HEK293 (cell line): ENCODE measurements at regions not wholly inside any gene's neighbourhood (a gene's known extent, or its start where the extent isn't known, plus 50 kb on each side); places are given as distances from the start of the nearest gene placed in this dataset.

Experiments
- CTCF ChIA-PET: fragments of 350-600 bp; formaldehyde crosslinking; extraction: SDS; loops from one replicate; lab custom pipeline; 2021; ENCODE audit warnings: antibody characterized with exemption; lab: Yijun Ruan, JAX
- POLR2A ChIA-PET: fragments of 300-600 bp; formaldehyde crosslinking; extraction: SDS; loops from one replicate; lab custom pipeline; 2020; ENCODE audit warnings: antibody characterized with exemption, inconsistent platforms; lab: Yijun Ruan, JAX
- H3K27ac ChIP-seq: fragments of 200-500 bp; sonication (Bioruptor generic); 2 replicates; pipeline ENCODE4 v1.5.1; 2014; ENCODE audit warnings: low read depth, low read length, control low read depth, inconsistent platforms; ENCODE audit errors: extremely low read depth
- H3K36me3 ChIP-seq, 2 experiments: fragments of 200-500 bp in 1 of 2; sonication (Bioruptor generic) in 1 of 2; 1 replicate in 1 of 2; 2 replicates in 1 of 2; pipeline ENCODE4 v1.5.1; 2014 to 2017; ENCODE audit warnings: inconsistent platforms in 2 of 2, low read length in 2 of 2; ENCODE audit not compliant: control insufficient read depth in 2 of 2, insufficient read depth in 1 of 2
- H3K4me1 ChIP-seq: fragments of 200-500 bp; sonication (Bioruptor generic); 2 replicates; pipeline ENCODE4 v1.5.1; 2014; ENCODE audit warnings: mild to moderate bottlenecking, low read length, inconsistent platforms; ENCODE audit not compliant: control insufficient read depth, insufficient read depth
- H3K4me3 ChIP-seq: 2 replicates; pipeline ENCODE4 v1.5.1; 2011; ENCODE audit warnings: low read depth, mild to moderate bottlenecking, control low read depth, low read length, moderate library complexity
- H3K9me3 ChIP-seq: fragments of 200-500 bp; sonication (Bioruptor generic); 2 replicates; pipeline ENCODE4 v1.5.1; 2014; ENCODE audit warnings: low read depth, low read length, inconsistent platforms; ENCODE audit not compliant: control insufficient read depth, insufficient read depth
- HOXD13 ChIP-seq: sonication (generic); formaldehyde crosslinking; IDR thresholded peaks from 2 replicates; pipeline ENCODE4 v1.8.0; 2022; ENCODE audit warnings: missing genetic modification reagents, borderline replicate concordance
- KLF9 ChIP-seq: fragments of 450-650 bp; formaldehyde crosslinking; IDR thresholded peaks from 2 replicates; pipeline ENCODE4 v1.5.1; 2016; ENCODE audit warnings: missing biosample characterization, missing genetic modification characterization, low read depth
- YY1 ChIP-seq: fragments of 450-650 bp; formaldehyde crosslinking; IDR thresholded peaks from 2 replicates; pipeline ENCODE4 v1.5.1; 2018; ENCODE audit warnings: missing biosample characterization, missing genetic modification characterization
- ZBTB20 ChIP-seq: fragments of 450-650 bp; formaldehyde crosslinking; IDR thresholded peaks from 2 replicates; pipeline ENCODE4 v1.5.1; 2016; ENCODE audit warnings: missing biosample characterization, missing genetic modification characterization
- ZBTB44 ChIP-seq: fragments of 450-650 bp; IDR thresholded peaks from 2 replicates; pipeline ENCODE4 v1.5.1; 2018; ENCODE audit warnings: missing biosample characterization, mild to moderate bottlenecking, missing genetic modification characterization
- ZFP37 ChIP-seq: fragments of 450-650 bp; formaldehyde crosslinking; IDR thresholded peaks from 2 replicates; pipeline ENCODE4 v1.5.1; 2016; ENCODE audit warnings: missing biosample characterization, missing genetic modification characterization
- ZNF214 ChIP-seq: fragments of 450-650 bp; formaldehyde crosslinking; IDR thresholded peaks from 2 replicates; pipeline ENCODE4 v1.5.1; 2017; ENCODE audit warnings: missing biosample characterization, mild to moderate bottlenecking, missing genetic modification characterization, borderline replicate concordance
- ZNF223 ChIP-seq: fragments of 450-650 bp; formaldehyde crosslinking; IDR thresholded peaks from 2 replicates; pipeline ENCODE4 v1.5.1; 2016; ENCODE audit warnings: missing biosample characterization, missing genetic modification characterization
- ZNF280C ChIP-seq: fragments of 450-650 bp; formaldehyde crosslinking; IDR thresholded peaks from 2 replicates; pipeline ENCODE4 v1.5.1; 2016; ENCODE audit warnings: missing biosample characterization, missing genetic modification characterization
- ZNF362 ChIP-seq: fragments of 450-650 bp; formaldehyde crosslinking; IDR thresholded peaks from 2 replicates; pipeline ENCODE4 v1.5.1; 2016; ENCODE audit warnings: missing biosample characterization, missing genetic modification characterization
- ZNF555 ChIP-seq: fragments of 450-650 bp; formaldehyde crosslinking; conservative IDR thresholded peaks from 2 replicates; pipeline ENCODE4 v1.5.1; 2017; ENCODE audit warnings: missing biosample characterization, mild to moderate bottlenecking, missing genetic modification characterization, inconsistent platforms
- ZNF610 ChIP-seq: fragments of 450-650 bp; formaldehyde crosslinking; IDR thresholded peaks from 2 replicates; pipeline ENCODE4 v1.5.1; 2016; ENCODE audit warnings: missing biosample characterization, missing genetic modification characterization, borderline replicate concordance
- ZNF658 ChIP-seq: fragments of 450-650 bp; formaldehyde crosslinking; IDR thresholded peaks from 2 replicates; pipeline ENCODE4; 2016; ENCODE audit warnings: missing biosample characterization, missing genetic modification characterization
- ZNF677 ChIP-seq: fragments of 450-650 bp; IDR thresholded peaks from 2 replicates; pipeline ENCODE4 v1.5.0; 2018; ENCODE audit warnings: missing biosample characterization, mild to moderate bottlenecking, missing genetic modification characterization, moderate library complexity
- ZNF76 ChIP-seq: fragments of 450-650 bp; formaldehyde crosslinking; IDR thresholded peaks from 2 replicates; pipeline ENCODE4; 2016; ENCODE audit warnings: low read depth, missing biosample characterization, missing genetic modification characterization, borderline replicate concordance
- ZNF791 ChIP-seq: fragments of 450-650 bp; formaldehyde crosslinking; IDR thresholded peaks from 2 replicates; pipeline ENCODE4 v1.5.1; 2016; ENCODE audit warnings: missing biosample characterization, missing genetic modification characterization
- ZSCAN30 ChIP-seq: fragments of 450-650 bp; IDR thresholded peaks from 2 replicates; pipeline ENCODE4 v1.5.1; 2018; ENCODE audit warnings: missing biosample characterization, mild to moderate bottlenecking, missing genetic modification characterization, moderate library complexity
- ZXDB ChIP-seq: fragments of 450-650 bp; formaldehyde crosslinking; IDR thresholded peaks from 2 replicates; pipeline ENCODE4 v1.5.1; 2016; ENCODE audit warnings: missing biosample characterization, missing genetic modification characterization
- TF ChIP-seq, protein P1 (sequence below): fragments of 450-650 bp; formaldehyde crosslinking; IDR thresholded peaks from 2 replicates; pipeline ENCODE4 v1.5.1; 2017; ENCODE audit warnings: missing biosample characterization, missing genetic modification characterization
- TF ChIP-seq, protein P2 (sequence below): fragments of 450-650 bp; formaldehyde crosslinking; IDR thresholded peaks from 2 replicates; pipeline ENCODE4 v1.5.1; 2016; ENCODE audit warnings: missing biosample characterization, missing genetic modification characterization
- TF ChIP-seq, protein P3 (sequence below): fragments of 450-650 bp; formaldehyde crosslinking; IDR thresholded peaks from 2 replicates; pipeline ENCODE4 v1.5.1; 2016; ENCODE audit warnings: missing biosample characterization, missing genetic modification characterization

- TF ChIP-seq ZNF555 (tag by site-specific recombination) (no peak), ZNF791 (tag by site-specific recombination) (no peak), ZSCAN30 (tag by site-specific recombination) (no peak), ZNF362 (tag by site-specific recombination) (no peak), ZNF677 (tag by site-specific recombination) (no peak), ZXDB (tag by site-specific recombination) (no peak)
- TF ChIP-seq, protein P1, sequence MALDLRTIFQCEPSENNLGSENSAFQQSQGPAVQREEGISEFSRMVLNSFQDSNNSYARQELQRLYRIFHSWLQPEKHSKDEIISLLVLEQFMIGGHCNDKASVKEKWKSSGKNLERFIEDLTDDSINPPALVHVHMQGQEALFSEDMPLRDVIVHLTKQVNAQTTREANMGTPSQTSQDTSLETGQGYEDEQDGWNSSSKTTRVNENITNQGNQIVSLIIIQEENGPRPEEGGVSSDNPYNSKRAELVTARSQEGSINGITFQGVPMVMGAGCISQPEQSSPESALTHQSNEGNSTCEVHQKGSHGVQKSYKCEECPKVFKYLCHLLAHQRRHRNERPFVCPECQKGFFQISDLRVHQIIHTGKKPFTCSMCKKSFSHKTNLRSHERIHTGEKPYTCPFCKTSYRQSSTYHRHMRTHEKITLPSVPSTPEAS (tag by site-specific recombination): no peak
Observed at GRCh38 chr1:43056460-43056859, 97.8 kb upstream of the SLC2A1 start (continued).

- no peak overlapping the region for H3K27ac ChIP-seq
- TF ChIP-seq KLF9 (tag by site-specific recombination) (no peak), ZFP37 (tag by site-specific recombination) (no peak), ZNF280C (no peak), HOXD13 (CRISPR knock-in tag) (no peak), ZNF214 (tag by site-specific recombination) (no peak), ZNF76 (tag by site-specific recombination) (no peak)
- TF ChIP-seq, protein P2, sequence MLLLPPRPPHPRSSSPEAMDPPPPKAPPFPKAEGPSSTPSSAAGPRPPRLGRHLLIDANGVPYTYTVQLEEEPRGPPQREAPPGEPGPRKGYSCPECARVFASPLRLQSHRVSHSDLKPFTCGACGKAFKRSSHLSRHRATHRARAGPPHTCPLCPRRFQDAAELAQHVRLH: no peak
- H3K4me1 ChIP-seq: no peaks in the 10 kb centered on the region
- H3K9me3 ChIP-seq: no peaks in the 10 kb centered on the region
- ChIA-PET POLR2A (no interaction called here), CTCF (no interaction called here)
- H3K4me3 ChIP-seq: no peak overlapping the region
- no peaks in the 10 kb centered on the region for H3K36me3 ChIP-seq
Observed at GRCh38 chr1:43054961-43055360, 96.3 kb upstream of the SLC2A1 start.

GRCh38 chr1:43052786-43053439 is 94.2 kb upstream of the SLC2A1 start:
- no peak for TF ChIP-seq ZBTB44 (tag by site-specific recombination)
- TF ChIP-seq ZNF658 (tag by site-specific recombination): no peak
- no peak for TF ChIP-seq YY1
- TF ChIP-seq, protein P3, sequence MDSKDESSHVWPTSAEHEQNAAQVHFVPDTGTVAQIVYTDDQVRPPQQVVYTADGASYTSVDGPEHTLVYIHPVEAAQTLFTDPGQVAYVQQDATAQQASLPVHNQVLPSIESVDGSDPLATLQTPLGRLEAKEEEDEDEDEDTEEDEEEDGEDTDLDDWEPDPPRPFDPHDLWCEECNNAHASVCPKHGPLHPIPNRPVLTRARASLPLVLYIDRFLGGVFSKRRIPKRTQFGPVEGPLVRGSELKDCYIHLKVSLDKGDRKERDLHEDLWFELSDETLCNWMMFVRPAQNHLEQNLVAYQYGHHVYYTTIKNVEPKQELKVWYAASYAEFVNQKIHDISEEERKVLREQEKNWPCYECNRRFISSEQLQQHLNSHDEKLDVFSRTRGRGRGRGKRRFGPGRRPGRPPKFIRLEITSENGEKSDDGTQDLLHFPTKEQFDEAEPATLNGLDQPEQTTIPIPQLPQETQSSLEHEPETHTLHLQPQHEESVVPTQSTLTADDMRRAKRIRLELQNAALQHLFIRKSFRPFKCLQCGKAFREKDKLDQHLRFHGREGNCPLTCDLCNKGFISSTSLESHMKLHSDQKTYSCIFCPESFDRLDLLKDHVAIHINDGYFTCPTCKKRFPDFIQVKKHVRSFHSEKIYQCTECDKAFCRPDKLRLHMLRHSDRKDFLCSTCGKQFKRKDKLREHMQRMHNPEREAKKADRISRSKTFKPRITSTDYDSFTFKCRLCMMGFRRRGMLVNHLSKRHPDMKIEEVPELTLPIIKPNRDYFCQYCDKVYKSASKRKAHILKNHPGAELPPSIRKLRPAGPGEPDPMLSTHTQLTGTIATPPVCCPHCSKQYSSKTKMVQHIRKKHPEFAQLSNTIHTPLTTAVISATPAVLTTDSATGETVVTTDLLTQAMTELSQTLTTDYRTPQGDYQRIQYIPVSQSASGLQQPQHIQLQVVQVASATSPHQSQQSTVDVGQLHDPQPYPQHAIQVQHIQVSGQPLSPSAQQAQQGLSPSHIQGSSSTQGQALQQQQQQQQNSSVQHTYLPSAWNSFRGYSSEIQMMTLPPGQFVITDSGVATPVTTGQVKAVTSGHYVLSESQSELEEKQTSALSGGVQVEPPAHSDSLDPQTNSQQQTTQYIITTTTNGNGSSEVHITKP (tag by site-specific recombination): peak; percentile 89
- no peak for TF ChIP-seq ZNF610 (tag by site-specific recombination)
- no peak for TF ChIP-seq ZNF223 (tag by site-specific recombination)
- TF ChIP-seq ZBTB20 (tag by site-specific recombination): no peak
- TF ChIP-seq, all 188 proteins: peak for 1
- Histone ChIP-seq H3K27ac (no peak overlapping the region), H3K4me3 (no peak overlapping the region), H3K36me3 (no peaks in the 10 kb centered on the region), H3K4me1 (no peaks in the 10 kb centered on the region), H3K9me3 (no peaks in the 10 kb centered on the region)
- ChIA-PET CTCF (interaction anchor here (0.6 to 1.3 kb wide), 4 partner anchors 21 to 275 kb away, joined by 3 to 5 read pairs (median 3); no protein-coding TSS in a partner anchor), POLR2A (interaction anchor here (0.6 to 0.7 kb wide), 2 partner anchors 7 to 719 kb away, joined by 3 read pairs; no protein-coding TSS in a partner anchor)
